ACHN (cell line): ENCODE measurements at regions not wholly inside any gene's neighbourhood (a gene's known extent, or its start where the extent isn't known, plus 50 kb on each side); places are given as distances from the start of the nearest gene placed in this dataset.

ENCODE experiments used
- DNase-seq: peaks from one replicate; pipeline ENCODE4 v3.0.0-alpha.2; 2015
- in situ Hi-C: cut with HindIII; loops from 2 replicates; pipeline ENCODE4 v1.10.0; 2017; ENCODE audit warnings: low sequenced_read_pairs, low pct_ligation_motif_present, low pct_unique_long_range_greater_than_20kb

- in situ Hi-C loops = no loop called here
- DNase-seq = no peak
These were observed 148.2 kb upstream of the WNT4 start for GRCh38 chr1:22291057-22291456.

- no peak for DNase-seq
- in situ Hi-C loops = no loop called here
These were observed 148.6 kb upstream of the WNT4 start for GRCh38 chr1:22291494-22291893.

- DNase-seq = no peak
- in situ Hi-C loops = no loop called here
These were observed 149.3 kb upstream of the WNT4 start for GRCh38 chr1:22292011-22292788.

GRCh38 chr1:22295396-22295795, 152.5 kb upstream of the WNT4 start:
- DNase-seq = no peak
- in situ Hi-C loops = no loop called here

- no peak for DNase-seq
- in situ Hi-C loops = no loop called here
These were observed 153.0 kb upstream of the WNT4 start for GRCh38 chr1:22295856-22296255.

GRCh38 chr1:22296701-22297591, 154.0 kb upstream of the WNT4 start:
- DNase-seq = no peak
- in situ Hi-C loops = no loop called here

GRCh38 chr1:22297999-22298398, 153.7 kb upstream of the ZBTB40 start:
- no peak for DNase-seq
- in situ Hi-C loops = no loop called here

- in situ Hi-C loops = no loop called here
- DNase-seq = no peak
These were observed 147.8 kb upstream of the ZBTB40 start for GRCh38 chr1:22303816-22304215.

GRCh38 chr1:22309572-22309971, 142.1 kb upstream of the ZBTB40 start:
- in situ Hi-C loops = no loop called here
- DNase-seq = no peak

- DNase-seq = no peak
- in situ Hi-C loops = no loop called here
These were observed 140.2 kb upstream of the ZBTB40 start for GRCh38 chr1:22311461-22311860.

- no peak for DNase-seq
- in situ Hi-C loops = no loop called here
These were observed 138.3 kb upstream of the ZBTB40 start for GRCh38 chr1:22313321-22313720.

GRCh38 chr1:22314706-22315105, 136.9 kb upstream of the ZBTB40 start:
- in situ Hi-C loops = no loop called here
- DNase-seq = no peak

GRCh38 chr1:22315315-22316078, 136.2 kb upstream of the ZBTB40 start:
- in situ Hi-C loops = no loop called here

GRCh38 chr1:22317231-22317919, 134.3 kb upstream of the ZBTB40 start:
- in situ Hi-C loops = no loop called here

More at GRCh38 chr1:22315315-22316078, 136.2 kb upstream of the ZBTB40 start:
- DNase-seq = no peak

GRCh38 chr1:22317920-22318243, 133.8 kb upstream of the ZBTB40 start:
- DNase-seq = no peak
- in situ Hi-C loops = no loop called here

More at GRCh38 chr1:22317231-22317919, 134.3 kb upstream of the ZBTB40 start:
- DNase-seq = peak; percentile 11

GRCh38 chr1:22318279-22318981, 133.2 kb upstream of the ZBTB40 start:
- no peak for DNase-seq
- in situ Hi-C loops = no loop called here

GRCh38 chr1:22319608-22320007, 132.0 kb upstream of the ZBTB40 start:
- in situ Hi-C loops = no loop called here

More at GRCh38 chr1:22319608-22320007, 132.0 kb upstream of the ZBTB40 start:
- DNase-seq = no peak
